ENCODE measurements at regions not wholly inside any gene's neighbourhood (a gene's known extent, or its start where the extent isn't known, plus 50 kb on each side); places are given as distances from the start of the nearest gene placed in this dataset.

DNA sequence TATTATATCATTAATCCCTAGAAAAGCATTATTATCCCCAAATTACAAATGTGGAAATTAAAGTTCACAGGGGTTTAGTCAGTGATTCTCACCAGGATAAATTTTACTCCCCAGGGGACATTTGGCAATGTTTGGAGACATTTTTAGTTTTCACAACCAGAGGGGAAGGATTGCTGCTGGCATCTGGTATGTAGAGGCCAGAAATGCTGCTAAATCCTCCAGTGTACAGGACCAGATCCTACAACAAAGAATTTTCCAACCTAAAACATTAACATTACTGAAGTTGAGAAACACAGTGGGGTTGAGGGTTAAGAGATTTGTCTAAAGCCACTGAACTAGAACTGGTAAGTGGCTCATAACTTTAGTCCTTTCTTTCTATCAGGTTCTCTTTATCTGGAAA lies 162.0 kb upstream of the SYT6 start:
- TF ChIP-seq, protein P1, sequence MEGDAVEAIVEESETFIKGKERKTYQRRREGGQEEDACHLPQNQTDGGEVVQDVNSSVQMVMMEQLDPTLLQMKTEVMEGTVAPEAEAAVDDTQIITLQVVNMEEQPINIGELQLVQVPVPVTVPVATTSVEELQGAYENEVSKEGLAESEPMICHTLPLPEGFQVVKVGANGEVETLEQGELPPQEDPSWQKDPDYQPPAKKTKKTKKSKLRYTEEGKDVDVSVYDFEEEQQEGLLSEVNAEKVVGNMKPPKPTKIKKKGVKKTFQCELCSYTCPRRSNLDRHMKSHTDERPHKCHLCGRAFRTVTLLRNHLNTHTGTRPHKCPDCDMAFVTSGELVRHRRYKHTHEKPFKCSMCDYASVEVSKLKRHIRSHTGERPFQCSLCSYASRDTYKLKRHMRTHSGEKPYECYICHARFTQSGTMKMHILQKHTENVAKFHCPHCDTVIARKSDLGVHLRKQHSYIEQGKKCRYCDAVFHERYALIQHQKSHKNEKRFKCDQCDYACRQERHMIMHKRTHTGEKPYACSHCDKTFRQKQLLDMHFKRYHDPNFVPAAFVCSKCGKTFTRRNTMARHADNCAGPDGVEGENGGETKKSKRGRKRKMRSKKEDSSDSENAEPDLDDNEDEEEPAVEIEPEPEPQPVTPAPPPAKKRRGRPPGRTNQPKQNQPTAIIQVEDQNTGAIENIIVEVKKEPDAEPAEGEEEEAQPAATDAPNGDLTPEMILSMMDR (IDR thresholded peaks at IDR 0.05), result no peak
- no peak for TF ChIP-seq ZFX (IDR thresholded peaks at IDR 0.05; ENCODE audit: borderline replicate concordance)

All from 22Rv1 (cell line).